ENCODE measurements at regions not wholly inside any gene's neighbourhood (a gene's known extent, or its start where the extent isn't known, plus 50 kb on each side); places are given as distances from the start of the nearest gene placed in this dataset.

DNA sequence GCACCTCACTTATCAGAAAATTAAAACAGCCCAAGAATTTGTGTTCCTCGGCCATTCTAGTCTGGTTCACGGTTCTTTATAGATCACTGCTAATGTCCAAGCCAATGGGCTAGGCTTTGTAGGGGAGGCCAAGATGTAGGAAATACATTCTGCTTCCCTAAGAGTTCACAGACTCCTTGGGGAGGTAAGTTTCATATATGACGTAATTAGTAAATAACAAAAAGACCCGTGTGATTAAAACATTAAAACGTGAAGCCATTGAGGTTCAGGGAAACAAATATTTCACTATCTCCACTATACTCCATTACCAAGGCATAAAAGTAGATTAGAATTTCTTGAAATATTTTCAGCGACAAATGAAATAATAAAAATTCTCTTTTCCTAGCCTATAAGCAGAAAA lies 272.5 kb upstream of the KLHL29 start:
- no peak for DNase-seq (ENCODE audit: low read depth in 1 of 2, low spot score in 2 of 2)
- Histone ChIP-seq H3K9me3 (replicated peaks) (no peaks in the 10 kb centered on the region; the same call in 1 of the 2 replicates), H3K27me3 (replicated peaks) (no peaks in the 10 kb centered on the region), H3K4me1 (replicated peaks) (no peaks in the 10 kb centered on the region), H3K4me3 (no peak overlapping the region), H3K36me3 (no peaks in the 10 kb centered on the region), H3K27ac (no peak overlapping the region)

GRCh38 chr2:23114299-23114698 lies 270.7 kb upstream of the KLHL29 start:
- Histone ChIP-seq H3K27ac (no peak overlapping the region), H3K36me3 (no peaks in the 10 kb centered on the region), H3K4me1 (replicated peaks) (no peaks in the 10 kb centered on the region), H3K27me3 (replicated peaks) (no peaks in the 10 kb centered on the region), H3K9me3 (replicated peaks) (no peaks in the 10 kb centered on the region; the same call in 1 of the 2 replicates), H3K4me3 (no peak overlapping the region)
- no peak for DNase-seq (ENCODE audit: low read depth in 1 of 2, low spot score in 2 of 2)

DNA sequence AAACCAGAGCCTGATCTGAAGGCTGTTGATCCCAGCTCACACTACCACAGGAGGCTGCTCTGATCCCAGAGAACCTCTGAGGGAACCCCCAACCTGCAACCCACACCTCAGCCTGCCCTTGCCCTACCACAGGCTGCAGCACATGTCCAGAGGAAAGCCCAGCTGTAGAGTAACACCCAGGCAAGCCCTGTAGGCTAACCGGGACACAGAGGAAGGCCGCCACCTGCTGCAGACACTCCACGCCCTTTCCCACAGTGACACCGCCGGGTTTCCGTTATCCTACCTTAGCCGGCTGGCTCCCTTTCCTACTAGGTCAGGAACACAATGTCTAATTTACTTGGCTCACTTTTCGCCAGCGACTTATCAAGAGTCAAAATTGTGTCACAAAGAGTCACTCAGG lies 266.7 kb upstream of the KLHL29 start:
- H3K4me1 ChIP-seq (replicated peaks), result no peaks in the 10 kb centered on the region
- no peaks in the 10 kb centered on the region; the same call in 1 of the 2 replicates for H3K9me3 ChIP-seq (replicated peaks)
- H3K27ac ChIP-seq, result no peak overlapping the region
- no peak overlapping the region for H3K4me3 ChIP-seq
- no peak for DNase-seq (ENCODE audit: low read depth in 1 of 2, low spot score in 2 of 2)
- H3K27me3 ChIP-seq (replicated peaks), result no peaks in the 10 kb centered on the region
- no peaks in the 10 kb centered on the region for H3K36me3 ChIP-seq

GRCh38 chr2:23118894-23119293 lies 266.1 kb upstream of the KLHL29 start:
- Histone ChIP-seq H3K27me3 (replicated peaks) (no peaks in the 10 kb centered on the region), H3K36me3 (no peaks in the 10 kb centered on the region), H3K27ac (no peak overlapping the region), H3K4me1 (replicated peaks) (no peaks in the 10 kb centered on the region), H3K4me3 (no peak overlapping the region), H3K9me3 (replicated peaks) (no peaks in the 10 kb centered on the region; the same call in 1 of the 2 replicates)
- DNase-seq (ENCODE audit: low read depth in 1 of 2, low spot score in 2 of 2), result no peak

DNA sequence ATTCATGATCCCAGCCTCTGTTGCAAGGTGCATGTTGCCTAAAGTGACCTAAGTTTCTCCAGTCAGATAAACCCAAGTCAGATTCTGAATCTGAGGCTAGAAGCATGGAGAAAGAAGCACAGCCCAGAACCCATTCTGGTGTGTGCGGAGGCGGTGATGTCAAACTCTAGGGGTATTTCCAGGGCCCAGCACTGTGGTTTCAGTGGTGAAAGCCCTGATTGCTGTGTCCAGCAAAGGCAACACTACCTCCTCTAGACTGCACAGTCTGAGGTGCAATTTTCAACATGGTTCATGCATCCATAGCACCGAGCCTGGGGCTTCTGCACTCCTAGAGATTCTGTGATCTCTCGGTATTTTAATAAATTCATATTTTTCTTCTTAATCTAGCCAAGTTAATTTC lies 264.8 kb upstream of the KLHL29 start:
- Histone ChIP-seq H3K4me3 (no peak overlapping the region), H3K27me3 (replicated peaks) (no peaks in the 10 kb centered on the region), H3K4me1 (replicated peaks) (no peaks in the 10 kb centered on the region), H3K36me3 (no peaks in the 10 kb centered on the region), H3K9me3 (replicated peaks) (no peaks in the 10 kb centered on the region; the same call in 1 of the 2 replicates), H3K27ac (no peak overlapping the region)
- no peak for DNase-seq (ENCODE audit: low read depth in 1 of 2, low spot score in 2 of 2)

DNA sequence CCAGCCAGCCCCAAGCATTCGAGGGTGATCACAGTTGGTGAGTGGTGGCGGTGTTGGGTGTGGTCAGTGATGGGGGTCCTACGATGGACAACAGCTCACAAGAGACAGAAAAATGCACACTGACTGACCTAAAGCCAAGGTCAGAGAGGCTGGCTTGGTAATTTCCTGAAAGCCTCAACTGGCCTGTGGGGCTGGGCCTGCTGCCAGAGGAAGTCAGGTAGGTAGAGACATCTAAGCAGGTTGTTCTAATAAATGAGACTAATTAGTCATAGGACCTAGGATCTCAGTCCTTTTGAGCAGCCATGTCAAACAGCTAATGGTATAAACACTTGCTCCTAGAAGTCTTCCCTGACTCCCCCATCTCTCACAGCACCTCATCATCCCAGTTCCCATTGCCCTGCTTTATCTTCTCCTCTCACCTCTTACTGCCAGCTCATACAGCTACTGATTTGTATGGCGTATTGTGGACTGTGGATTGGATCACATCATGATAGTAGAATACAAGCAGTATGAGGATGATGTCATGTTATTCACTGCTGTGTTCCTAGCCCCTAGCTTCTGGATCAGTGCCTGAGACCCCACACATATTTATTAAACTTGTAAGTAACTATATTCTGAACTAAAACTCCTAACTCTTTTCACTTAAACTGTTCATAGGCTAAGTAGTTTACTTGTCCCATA lies 262.9 kb upstream of the KLHL29 start:
- H3K27ac ChIP-seq, result no peak overlapping the region
- H3K4me3 ChIP-seq, result no peak overlapping the region
- no peak for DNase-seq (ENCODE audit: low read depth in 1 of 2, low spot score in 2 of 2)
- no peaks in the 10 kb centered on the region for H3K36me3 ChIP-seq
- no peaks in the 10 kb centered on the region for H3K4me1 ChIP-seq (replicated peaks)
- no peaks in the 10 kb centered on the region for H3K9me3 ChIP-seq (replicated peaks)
- H3K27me3 ChIP-seq (replicated peaks), result no peaks in the 10 kb centered on the region

- no peak overlapping the region for H3K4me3 ChIP-seq
- H3K9me3 ChIP-seq (replicated peaks), result no peaks in the 10 kb centered on the region
- no peaks in the 10 kb centered on the region for H3K4me1 ChIP-seq (replicated peaks)
- H3K36me3 ChIP-seq, result no peaks in the 10 kb centered on the region
- H3K27me3 ChIP-seq (replicated peaks), result no peaks in the 10 kb centered on the region
- H3K27ac ChIP-seq, result no peak overlapping the region
- no peak for DNase-seq (ENCODE audit: low read depth in 1 of 2, low spot score in 2 of 2)
Observed at GRCh38 chr2:23122681-23123215, 262.2 kb upstream of the KLHL29 start.

DNA sequence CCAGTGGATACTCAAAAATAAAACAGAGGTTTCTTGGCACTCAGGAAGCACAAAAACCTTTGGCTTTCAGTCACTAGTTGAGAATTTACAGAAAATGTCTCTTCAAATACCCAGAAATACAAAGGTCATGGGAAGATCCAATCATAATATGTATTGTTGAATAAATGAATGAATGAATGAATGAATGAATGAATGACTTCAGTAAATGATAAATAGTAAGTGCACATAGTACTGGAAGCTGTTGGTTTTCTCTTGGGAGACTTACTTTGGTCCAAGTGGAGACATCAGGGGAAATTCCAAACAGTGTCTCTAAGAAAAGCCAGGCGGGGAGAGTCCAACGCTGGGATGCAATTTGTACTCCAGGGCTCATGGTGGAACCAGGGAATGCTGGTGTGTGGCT lies 261.3 kb upstream of the KLHL29 start:
- H3K27ac ChIP-seq, result no peak overlapping the region
- no peaks in the 10 kb centered on the region for H3K9me3 ChIP-seq (replicated peaks)
- H3K27me3 ChIP-seq (replicated peaks), result no peaks in the 10 kb centered on the region
- DNase-seq (ENCODE audit: low read depth in 1 of 2, low spot score in 2 of 2), result no peak
- no peaks in the 10 kb centered on the region for H3K36me3 ChIP-seq
- H3K4me1 ChIP-seq (replicated peaks), result no peaks in the 10 kb centered on the region
- H3K4me3 ChIP-seq, result no peak overlapping the region

DNA sequence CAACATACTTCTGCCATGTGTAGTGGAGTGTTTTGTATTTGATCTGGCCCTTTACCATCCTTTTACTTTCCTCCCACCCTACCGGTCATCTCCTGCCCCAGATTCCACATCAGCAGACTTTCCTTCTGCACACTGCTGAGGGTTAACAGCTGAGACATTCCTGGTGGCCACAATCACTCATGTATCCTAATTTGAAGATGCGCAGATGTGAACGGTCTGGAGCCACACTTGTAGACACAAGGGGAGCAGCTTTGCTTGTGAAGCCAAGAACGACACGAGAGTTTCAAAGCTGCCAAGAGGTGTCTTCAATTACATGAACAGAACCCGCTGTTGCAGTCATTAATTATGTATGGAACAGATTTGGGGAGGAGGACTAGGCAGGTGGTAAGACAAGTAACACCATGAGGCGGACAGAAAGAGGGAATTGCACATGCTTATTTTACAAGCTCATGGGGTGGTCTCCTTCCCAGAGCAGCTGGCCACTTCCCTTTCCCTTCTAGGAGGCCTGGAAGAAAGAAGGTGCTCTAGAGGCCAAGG lies 260.7 kb upstream of the KLHL29 start:
- no peak overlapping the region for H3K4me3 ChIP-seq
- no peaks in the 10 kb centered on the region for H3K27me3 ChIP-seq (replicated peaks)

GRCh38 chr2:23127465-23127864 lies 257.5 kb upstream of the KLHL29 start:
- H3K36me3 ChIP-seq, result no peaks in the 10 kb centered on the region
- H3K4me3 ChIP-seq, result no peak overlapping the region
- no peaks in the 10 kb centered on the region for H3K27me3 ChIP-seq (replicated peaks)
- no peaks in the 10 kb centered on the region for H3K4me1 ChIP-seq (replicated peaks)
- no peaks in the 10 kb centered on the region for H3K9me3 ChIP-seq (replicated peaks)
- DNase-seq (ENCODE audit: low read depth in 1 of 2, low spot score in 2 of 2), result no peak
- no peak overlapping the region for H3K27ac ChIP-seq

More for the DNA sequence above, 260.7 kb upstream of the KLHL29 start:
- no peak overlapping the region for H3K27ac ChIP-seq
- DNase-seq (ENCODE audit: low read depth in 1 of 2, low spot score in 2 of 2), result no peak
- no peaks in the 10 kb centered on the region for H3K4me1 ChIP-seq (replicated peaks)
- no peaks in the 10 kb centered on the region for H3K9me3 ChIP-seq (replicated peaks)
- H3K36me3 ChIP-seq, result no peaks in the 10 kb centered on the region

DNA sequence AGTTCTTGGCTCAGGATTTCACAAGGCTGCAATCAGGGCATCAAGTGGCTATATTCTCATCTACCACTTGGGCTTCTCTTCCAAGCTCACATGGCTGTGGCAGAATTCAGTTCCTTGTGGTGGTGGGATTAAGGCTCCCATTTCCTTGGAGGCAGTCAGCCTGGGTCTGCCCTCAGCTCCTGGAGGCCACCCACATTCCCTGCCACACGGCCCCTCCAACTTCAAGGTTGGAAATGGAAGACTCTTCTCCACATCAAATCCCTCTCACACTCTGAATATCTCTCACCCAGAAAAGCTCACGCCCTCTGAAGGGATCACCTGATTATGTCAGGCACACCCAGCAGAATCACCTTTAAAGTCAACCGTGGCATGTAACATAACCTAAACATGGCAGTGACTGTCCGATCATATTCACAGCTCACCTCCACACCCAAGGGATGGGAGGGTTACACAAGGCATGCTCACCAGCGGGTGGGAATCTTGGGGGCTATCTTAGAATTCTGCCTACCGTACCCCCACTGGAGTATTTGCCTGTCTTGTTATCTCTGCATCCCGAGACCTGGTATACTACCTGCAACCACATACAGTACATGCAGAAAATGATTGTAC lies 256.2 kb upstream of the KLHL29 start:
- Histone ChIP-seq H3K36me3 (no peaks in the 10 kb centered on the region), H3K9me3 (replicated peaks) (no peaks in the 10 kb centered on the region), H3K27ac (no peak overlapping the region), H3K4me3 (no peak overlapping the region), H3K27me3 (replicated peaks) (no peaks in the 10 kb centered on the region), H3K4me1 (replicated peaks) (no peaks in the 10 kb centered on the region)
- no peak for DNase-seq (ENCODE audit: low read depth in 1 of 2, low spot score in 2 of 2)

DNA sequence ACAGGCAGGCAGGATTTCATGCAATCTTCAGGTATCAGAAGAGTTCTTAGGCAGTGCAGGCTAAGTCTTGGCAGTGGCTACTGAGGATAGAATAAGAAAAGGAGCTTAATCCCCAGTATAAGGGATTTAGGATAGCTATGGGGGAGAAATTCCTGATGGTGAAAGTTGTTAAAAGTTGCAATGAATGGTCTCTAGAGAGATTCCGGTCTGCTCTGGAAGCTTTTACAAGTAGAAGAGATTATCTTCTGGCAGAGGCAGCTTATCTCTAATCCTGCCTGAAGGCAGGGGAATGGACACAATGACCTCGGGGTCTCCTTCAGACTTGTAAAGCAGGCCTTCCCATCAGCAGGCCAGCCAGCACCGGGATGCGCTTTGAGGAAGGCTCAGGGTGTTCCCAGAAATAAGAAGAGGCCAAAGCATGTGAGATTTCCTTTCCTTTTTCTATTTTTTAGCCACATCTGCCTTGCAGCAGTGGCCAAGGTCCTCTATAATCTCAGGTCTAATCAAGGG lies 253.9 kb upstream of the KLHL29 start:
- H3K36me3 ChIP-seq, result no peaks in the 10 kb centered on the region
- no peak overlapping the region for H3K27ac ChIP-seq
- no peaks in the 10 kb centered on the region for H3K9me3 ChIP-seq (replicated peaks)
- H3K4me1 ChIP-seq (replicated peaks), result no peaks in the 10 kb centered on the region
- H3K27me3 ChIP-seq (replicated peaks), result no peaks in the 10 kb centered on the region
- H3K4me3 ChIP-seq, result no peak overlapping the region
- no peak for DNase-seq (ENCODE audit: low read depth in 1 of 2, low spot score in 2 of 2)

GRCh38 chr2:23132000-23132399 lies 253.0 kb upstream of the KLHL29 start:
- no peak overlapping the region for H3K27ac ChIP-seq
- H3K27me3 ChIP-seq (replicated peaks), result no peaks in the 10 kb centered on the region
- H3K4me1 ChIP-seq (replicated peaks), result no peaks in the 10 kb centered on the region
- H3K36me3 ChIP-seq, result no peaks in the 10 kb centered on the region
- DNase-seq (ENCODE audit: low read depth in 1 of 2, low spot score in 2 of 2), result no peak
- H3K4me3 ChIP-seq, result no peak overlapping the region
- no peaks in the 10 kb centered on the region for H3K9me3 ChIP-seq (replicated peaks)

Measured in SJSA1 (cell line).